MM.1S (cell line): ENCODE measurements at regions not wholly inside any gene's neighbourhood (a gene's known extent, or its start where the extent isn't known, plus 50 kb on each side); places are given as distances from the start of the nearest gene placed in this dataset.

Experiments
- EZH2 ChIP-seq: fragments of 300-600 bp; sonication (generic); optimal IDR thresholded peaks from 2 replicates; pipeline ENCODE3; 2017; ENCODE audit warnings: low read depth, mild to moderate bottlenecking, antibody characterized with exemption, low read length, mixed read lengths
- TF ChIP-seq, protein P1 (sequence below): fragments of 300-600 bp; sonication (generic); IDR thresholded peaks from 2 replicates; pipeline ENCODE4 v1.5.1; 2016; ENCODE audit warnings: antibody characterized with exemption, low read length, mixed read lengths

- TF ChIP-seq, protein P1, sequence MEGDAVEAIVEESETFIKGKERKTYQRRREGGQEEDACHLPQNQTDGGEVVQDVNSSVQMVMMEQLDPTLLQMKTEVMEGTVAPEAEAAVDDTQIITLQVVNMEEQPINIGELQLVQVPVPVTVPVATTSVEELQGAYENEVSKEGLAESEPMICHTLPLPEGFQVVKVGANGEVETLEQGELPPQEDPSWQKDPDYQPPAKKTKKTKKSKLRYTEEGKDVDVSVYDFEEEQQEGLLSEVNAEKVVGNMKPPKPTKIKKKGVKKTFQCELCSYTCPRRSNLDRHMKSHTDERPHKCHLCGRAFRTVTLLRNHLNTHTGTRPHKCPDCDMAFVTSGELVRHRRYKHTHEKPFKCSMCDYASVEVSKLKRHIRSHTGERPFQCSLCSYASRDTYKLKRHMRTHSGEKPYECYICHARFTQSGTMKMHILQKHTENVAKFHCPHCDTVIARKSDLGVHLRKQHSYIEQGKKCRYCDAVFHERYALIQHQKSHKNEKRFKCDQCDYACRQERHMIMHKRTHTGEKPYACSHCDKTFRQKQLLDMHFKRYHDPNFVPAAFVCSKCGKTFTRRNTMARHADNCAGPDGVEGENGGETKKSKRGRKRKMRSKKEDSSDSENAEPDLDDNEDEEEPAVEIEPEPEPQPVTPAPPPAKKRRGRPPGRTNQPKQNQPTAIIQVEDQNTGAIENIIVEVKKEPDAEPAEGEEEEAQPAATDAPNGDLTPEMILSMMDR = no peak
- no peak for TF ChIP-seq EZH2
Observed at GRCh38 chr6:9335431-9335830, 900.1 kb upstream of the SLC35B3 start.
